PFSK-1 (cell line): ENCODE measurements at regions not wholly inside any gene's neighbourhood (a gene's known extent, or its start where the extent isn't known, plus 50 kb on each side); places are given as distances from the start of the nearest gene placed in this dataset.

Experiments
- POLR2AphosphoS5 ChIP-seq: IDR thresholded peaks from 2 replicates; pipeline ENCODE4 v1.6.1; 2012; ENCODE audit warnings: low read depth, mild to moderate bottlenecking, control low read depth, low read length, moderate library complexity
- SIN3A ChIP-seq: IDR thresholded peaks from 2 replicates; pipeline ENCODE4 v1.6.1; 2012; ENCODE audit warnings: mild to moderate bottlenecking, low read length, moderate library complexity, borderline replicate concordance; ENCODE audit not compliant: insufficient read depth
- TAF1 ChIP-seq: IDR thresholded peaks from 2 replicates; pipeline ENCODE4 v1.6.1; 2012; ENCODE audit warnings: low read length, control low read depth, borderline replicate concordance; ENCODE audit not compliant: insufficient read depth
- TF ChIP-seq, protein P1 (sequence below), 2 experiments: IDR thresholded peaks; 2 replicates each; pipeline versions ENCODE4 v1.6.1 to v1.8.0; 2011 to 2012; ENCODE audit warnings: low read depth in 2 of 2, low read length in 2 of 2, control low read depth in 1 of 2, inconsistent platforms in 1 of 2, mild to moderate bottlenecking in 1 of 2, moderate library complexity in 1 of 2; ENCODE audit not compliant: insufficient read depth in 1 of 2

DNA sequence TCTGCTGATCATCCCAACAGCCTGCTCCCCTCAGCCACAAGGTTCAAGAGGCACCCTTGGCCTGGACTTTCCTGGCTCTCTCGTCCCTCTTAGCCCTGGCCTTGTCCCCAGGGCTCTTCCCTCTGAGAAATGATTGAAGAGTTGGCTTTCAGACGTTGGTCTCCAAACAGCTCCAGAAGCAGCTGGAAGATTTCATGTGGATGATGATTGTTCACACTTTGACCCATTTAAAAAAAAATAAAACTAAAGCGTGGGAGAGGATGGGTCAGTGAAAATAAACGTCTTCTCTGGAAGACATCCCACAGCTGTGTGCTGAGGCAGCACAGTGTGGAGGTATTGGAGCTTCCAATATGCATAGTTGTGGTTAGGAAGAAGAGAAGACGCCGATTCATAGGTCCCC lies 54.7 kb upstream of the CDH11 start:
- no peak for TF ChIP-seq SIN3A
- TF ChIP-seq POLR2AphosphoS5, result no peak
- TF ChIP-seq, protein P1, sequence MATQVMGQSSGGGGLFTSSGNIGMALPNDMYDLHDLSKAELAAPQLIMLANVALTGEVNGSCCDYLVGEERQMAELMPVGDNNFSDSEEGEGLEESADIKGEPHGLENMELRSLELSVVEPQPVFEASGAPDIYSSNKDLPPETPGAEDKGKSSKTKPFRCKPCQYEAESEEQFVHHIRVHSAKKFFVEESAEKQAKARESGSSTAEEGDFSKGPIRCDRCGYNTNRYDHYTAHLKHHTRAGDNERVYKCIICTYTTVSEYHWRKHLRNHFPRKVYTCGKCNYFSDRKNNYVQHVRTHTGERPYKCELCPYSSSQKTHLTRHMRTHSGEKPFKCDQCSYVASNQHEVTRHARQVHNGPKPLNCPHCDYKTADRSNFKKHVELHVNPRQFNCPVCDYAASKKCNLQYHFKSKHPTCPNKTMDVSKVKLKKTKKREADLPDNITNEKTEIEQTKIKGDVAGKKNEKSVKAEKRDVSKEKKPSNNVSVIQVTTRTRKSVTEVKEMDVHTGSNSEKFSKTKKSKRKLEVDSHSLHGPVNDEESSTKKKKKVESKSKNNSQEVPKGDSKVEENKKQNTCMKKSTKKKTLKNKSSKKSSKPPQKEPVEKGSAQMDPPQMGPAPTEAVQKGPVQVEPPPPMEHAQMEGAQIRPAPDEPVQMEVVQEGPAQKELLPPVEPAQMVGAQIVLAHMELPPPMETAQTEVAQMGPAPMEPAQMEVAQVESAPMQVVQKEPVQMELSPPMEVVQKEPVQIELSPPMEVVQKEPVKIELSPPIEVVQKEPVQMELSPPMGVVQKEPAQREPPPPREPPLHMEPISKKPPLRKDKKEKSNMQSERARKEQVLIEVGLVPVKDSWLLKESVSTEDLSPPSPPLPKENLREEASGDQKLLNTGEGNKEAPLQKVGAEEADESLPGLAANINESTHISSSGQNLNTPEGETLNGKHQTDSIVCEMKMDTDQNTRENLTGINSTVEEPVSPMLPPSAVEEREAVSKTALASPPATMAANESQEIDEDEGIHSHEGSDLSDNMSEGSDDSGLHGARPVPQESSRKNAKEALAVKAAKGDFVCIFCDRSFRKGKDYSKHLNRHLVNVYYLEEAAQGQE (IDR thresholded peaks at IDR 0.05; ENCODE audit: insufficient read depth in 1 of 2, low read depth in 2 of 2, low read length in 2 of 2), result no peak
- no peak for TF ChIP-seq TAF1
